Dedifferentiated amniotic fluid mesenchymal stem cell (primary cell): ENCODE measurements at regions not wholly inside any gene's neighbourhood (a gene's known extent, or its start where the extent isn't known, plus 50 kb on each side); places are given as distances from the start of the nearest gene placed in this dataset.
A peak's percentile ranks its signal among the peaks of the same experiment; 100 is the strongest.
"Not testable (repeated sequence)": the region's sequence is repeated elsewhere in the genome, so short reads cannot be mapped to it uniquely, and the experiment has no call there.

Experiments used
- DNase-seq: peaks from one replicate; pipeline ENCODE4 v3.0.0-alpha.2; 2016; ENCODE audit errors: extremely low spot score

DNA sequence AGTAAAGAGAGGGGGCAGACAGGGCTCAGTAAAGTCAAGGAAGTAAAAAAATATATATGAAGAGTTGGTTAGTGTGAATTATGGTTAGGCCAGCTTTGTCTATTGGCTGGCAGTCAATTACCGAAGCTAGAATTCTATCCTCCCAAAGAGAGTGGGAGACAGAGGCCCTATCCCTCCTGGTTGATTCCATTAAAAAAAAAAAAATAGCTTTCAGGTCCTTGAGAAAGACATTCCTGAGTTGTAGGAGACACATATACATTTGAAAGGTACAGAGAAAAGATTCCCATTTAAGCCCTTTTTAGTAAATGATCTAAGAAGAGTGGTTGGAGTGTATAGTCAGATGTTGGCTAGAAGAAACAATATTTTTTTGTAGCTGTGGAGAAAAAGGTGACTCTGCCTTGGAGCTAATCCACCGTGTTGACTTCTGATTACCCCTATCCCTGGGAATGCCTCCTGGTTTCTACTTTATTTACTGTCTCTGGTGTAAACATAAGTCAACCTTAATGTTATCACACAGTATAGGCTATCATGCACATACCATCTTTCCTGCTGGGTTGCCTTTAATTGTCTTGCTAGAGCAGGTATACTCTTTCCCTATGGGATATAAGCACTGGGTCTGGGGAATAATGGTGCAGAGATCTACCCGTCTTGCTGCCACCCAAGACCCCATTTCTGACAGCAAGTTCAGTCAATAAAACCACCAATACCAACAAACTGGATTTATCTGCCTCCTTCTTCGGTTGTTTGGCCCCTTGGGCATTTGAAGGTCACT, 859.9 kb upstream of the ATXN7L3B start:
- DNase-seq, result no peak

- DNase-seq, result no peak
Observed at GRCh38 chr12:73678335-73678734, 859.3 kb upstream of the ATXN7L3B start.

DNA sequence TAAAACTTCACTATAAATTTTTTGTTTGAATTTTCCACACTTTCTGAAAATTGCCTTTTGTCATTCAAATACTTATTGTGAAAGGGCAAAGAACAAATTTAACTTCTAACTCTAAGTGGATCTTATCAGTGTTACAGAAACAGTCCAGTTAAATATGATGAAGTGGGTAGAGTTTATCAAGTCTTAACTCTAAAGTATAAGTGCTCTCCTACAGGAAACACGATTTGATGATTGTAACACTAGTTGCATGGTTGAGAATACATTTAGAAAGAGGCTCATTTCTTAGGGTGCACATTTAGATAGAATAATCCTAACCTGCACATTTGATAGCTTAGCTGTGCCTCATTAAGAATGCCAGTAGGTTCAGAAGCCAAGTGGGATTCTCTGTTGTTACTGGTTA, 838.3 kb upstream of the ATXN7L3B start:
- no peak for DNase-seq

- no peak for DNase-seq
Observed at GRCh38 chr12:73714655-73715054, 823.0 kb upstream of the ATXN7L3B start.

DNA sequence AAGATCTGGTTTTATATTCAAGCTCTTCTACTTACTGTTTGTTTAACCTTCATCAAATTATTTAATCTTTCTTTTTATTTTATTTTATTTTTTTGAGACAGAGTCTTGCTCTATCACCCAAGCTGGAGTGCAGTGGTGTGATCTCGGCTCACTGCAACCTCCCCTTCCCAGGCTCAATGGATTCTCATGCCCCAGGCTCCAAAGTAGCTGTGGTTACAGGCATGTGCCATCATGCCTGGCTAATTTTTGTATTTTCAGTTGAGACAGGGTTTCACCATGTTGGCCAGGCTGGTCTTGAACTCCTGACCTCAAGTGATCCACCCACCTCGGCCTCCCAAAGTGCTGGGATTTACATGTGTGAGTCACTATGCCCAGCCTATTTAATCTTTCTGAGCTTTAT, 821.5 kb upstream of the ATXN7L3B start:
- DNase-seq, result not testable (repeated sequence)

- no peak for DNase-seq
Observed at GRCh38 chr12:73719223-73719622, 818.4 kb upstream of the ATXN7L3B start.

GRCh38 chr12:73726881-73727280, 810.8 kb upstream of the ATXN7L3B start:
- no peak for DNase-seq

- no peak for DNase-seq
Observed at GRCh38 chr12:73731658-73732057, 806.0 kb upstream of the ATXN7L3B start.

DNA sequence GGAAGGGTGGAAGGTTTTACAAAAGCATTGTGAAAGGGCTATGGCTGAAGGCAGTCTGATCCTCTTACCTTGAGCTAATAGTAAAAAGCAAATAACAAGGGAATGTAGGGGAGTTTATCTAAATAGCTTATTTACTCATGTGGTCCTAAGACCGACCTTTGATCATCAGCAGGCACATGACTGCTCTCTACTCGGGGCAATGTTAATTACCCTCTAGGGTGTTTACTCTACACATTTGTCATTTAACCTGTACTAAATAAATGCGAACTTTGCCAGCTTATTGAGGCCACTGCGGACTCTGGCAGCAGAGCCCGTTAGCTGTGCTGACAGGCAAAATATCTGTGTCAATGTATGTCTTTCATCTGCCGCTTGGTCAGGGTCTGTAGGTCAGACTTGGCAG, 768.3 kb upstream of the ATXN7L3B start:
- no peak for DNase-seq

DNA sequence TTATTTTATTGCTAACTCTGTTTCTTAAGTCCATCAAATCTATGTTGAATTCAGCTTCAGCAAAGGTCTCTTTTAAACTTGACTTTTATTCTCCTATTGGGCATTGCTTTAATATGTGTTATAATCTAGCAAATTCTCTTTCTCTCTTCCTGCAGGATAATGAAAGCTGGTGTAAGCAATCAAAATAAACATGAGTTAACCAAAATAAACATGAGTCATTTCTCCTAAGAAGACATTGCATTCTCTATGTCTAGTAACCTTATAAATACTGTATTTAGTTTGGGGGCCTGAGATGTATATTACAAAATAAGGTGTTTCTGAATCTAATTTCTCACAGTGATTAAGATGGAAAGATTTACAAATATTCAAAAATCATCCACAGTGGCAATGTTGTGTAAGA, 739.1 kb upstream of the ATXN7L3B start:
- no peak for DNase-seq

GRCh38 chr12:73815072-73815645, 722.5 kb upstream of the ATXN7L3B start:
- no peak for DNase-seq

DNA sequence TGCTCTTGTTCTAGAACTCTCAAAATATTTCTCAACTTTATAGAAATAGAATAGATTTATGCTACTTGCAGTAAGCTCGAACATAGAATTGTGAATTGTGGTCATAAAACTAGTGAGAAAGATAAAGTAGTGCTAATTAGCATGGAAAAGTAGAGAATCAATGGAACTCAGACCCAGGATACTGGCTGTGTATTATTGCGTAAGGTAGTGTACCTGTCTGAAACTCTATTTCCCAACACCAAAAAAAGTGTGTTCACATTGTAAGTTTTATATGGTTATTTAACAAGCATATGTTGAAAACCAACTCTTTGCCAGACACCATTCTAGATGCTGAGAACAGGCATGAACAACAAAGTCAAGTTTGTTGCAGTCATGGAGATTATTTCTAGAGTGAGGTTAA, 720.5 kb upstream of the ATXN7L3B start:
- no peak for DNase-seq

DNA sequence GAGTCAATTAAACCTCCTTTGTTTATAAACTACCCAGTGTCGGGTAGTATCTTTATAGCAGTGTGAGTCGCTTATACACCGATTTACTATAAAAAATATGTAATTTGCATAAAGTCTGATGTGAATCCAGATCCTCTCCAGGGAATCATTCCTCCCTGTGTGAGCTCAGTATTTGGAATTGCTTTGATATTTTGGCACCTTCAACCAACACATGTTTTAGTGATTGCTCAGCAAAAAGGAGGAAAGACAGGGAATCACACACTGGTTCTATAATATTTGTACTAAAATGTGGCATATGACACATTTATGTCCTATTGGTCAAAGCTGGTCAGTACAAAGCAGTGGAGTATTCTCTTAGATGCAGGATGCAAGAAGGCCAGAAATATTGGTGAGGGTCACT, 703.9 kb upstream of the ATXN7L3B start:
- no peak for DNase-seq

DNA sequence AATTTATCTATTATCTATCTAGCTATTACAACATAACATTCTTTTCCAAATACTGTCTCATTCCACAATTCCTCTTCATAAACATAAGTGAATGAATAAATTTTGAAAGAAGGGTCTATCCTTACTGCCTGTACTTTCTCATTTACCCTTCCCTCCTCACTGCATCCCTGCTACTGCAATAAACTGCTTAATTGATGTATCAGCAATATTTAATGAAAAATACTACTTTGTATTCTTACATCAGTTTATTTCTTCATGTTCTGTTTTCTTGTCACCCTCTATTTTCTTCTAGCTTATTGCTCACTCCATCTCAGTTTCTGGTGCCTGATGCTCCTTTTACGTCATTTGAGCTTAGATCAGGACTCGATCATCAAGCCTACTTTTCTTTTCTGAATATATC, 695.7 kb upstream of the ATXN7L3B start:
- no peak for DNase-seq

DNA sequence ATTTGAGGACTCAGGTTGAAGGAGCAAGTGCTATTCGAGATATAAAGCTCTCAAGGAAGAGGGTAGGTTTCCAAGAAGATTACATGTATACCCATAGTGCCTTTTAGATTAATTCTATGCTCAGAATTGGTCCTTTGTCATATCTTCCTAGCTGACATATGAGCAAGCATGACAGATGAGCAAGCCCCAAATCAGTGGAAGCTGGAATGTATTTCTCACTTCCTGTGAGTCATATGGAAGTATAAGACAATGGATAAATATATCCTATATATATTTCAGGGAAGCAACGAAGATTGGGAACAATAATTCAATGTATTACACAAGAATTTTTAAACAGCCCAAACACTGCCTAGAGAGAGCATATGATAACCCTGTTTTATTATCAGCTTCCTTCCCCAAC, 674.1 kb upstream of the ATXN7L3B start:
- no peak for DNase-seq

DNA sequence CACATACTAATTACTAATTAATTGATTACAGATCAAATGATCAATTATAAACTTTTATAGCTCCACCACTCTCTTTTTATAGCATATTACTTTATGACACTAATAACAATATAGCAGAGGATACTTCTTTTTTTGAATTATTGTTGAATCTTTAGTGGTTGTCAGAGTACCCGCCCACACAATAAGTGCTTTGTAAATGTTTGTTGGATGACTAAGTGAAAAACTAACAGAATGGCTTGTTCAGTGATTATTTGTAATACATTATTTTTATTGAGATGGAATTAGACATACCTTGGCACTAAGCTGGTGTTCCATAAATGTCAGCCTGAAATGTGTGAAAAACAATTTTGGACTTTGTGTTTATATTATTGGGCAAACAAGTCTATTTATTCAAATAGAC, 670.5 kb upstream of the ATXN7L3B start:
- DNase-seq, result no peak

DNA sequence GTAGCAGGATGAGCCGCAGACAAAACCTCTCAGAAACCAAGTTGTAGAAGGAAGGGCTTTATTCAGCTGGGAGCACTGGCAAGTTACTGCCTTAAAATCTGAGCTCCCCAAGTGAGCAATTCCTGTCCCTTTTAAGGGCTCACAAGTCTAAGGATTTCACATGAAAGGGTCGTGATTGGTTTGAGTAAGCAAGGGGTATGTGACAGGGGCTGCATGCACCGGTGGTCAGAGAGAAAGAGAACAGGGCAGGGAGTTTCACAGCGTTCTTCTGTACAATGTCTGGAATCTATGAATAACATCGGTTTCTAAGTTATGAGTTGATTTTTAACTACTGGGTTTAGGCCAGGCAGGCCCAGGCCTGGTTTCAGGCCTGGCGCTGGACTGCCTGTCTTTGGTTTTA, 660.3 kb upstream of the ATXN7L3B start:
- not testable (repeated sequence) for DNase-seq

DNA sequence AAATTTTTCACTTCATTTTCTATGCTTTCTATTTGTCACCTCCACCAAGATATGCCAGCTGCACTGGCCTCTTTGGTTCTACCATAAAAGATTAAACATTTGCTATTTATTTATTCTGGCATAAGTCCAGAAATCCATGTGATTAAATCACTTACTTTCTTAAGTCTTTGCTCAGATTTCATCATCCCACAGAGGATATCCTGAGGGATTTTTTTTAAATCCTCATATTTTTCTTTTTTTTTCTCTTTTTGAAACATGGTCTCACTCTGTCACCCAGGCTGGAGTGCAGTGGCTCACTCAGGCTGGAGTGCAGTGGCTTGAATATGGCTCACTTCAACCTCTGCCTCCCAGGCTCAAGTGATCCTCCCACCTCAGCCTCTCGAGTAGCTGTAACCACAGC, 645.4 kb upstream of the ATXN7L3B start:
- DNase-seq, result peak; percentile 40

GRCh38 chr12:73898645-73899044, 639.0 kb upstream of the ATXN7L3B start:
- DNase-seq, result no peak

GRCh38 chr12:73902260-73902659, 635.4 kb upstream of the ATXN7L3B start:
- no peak for DNase-seq

GRCh38 chr12:73906757-73907156, 630.9 kb upstream of the ATXN7L3B start:
- DNase-seq, result no peak

GRCh38 chr12:73935817-73936216, 601.8 kb upstream of the ATXN7L3B start:
- DNase-seq, result peak; percentile 15

DNA sequence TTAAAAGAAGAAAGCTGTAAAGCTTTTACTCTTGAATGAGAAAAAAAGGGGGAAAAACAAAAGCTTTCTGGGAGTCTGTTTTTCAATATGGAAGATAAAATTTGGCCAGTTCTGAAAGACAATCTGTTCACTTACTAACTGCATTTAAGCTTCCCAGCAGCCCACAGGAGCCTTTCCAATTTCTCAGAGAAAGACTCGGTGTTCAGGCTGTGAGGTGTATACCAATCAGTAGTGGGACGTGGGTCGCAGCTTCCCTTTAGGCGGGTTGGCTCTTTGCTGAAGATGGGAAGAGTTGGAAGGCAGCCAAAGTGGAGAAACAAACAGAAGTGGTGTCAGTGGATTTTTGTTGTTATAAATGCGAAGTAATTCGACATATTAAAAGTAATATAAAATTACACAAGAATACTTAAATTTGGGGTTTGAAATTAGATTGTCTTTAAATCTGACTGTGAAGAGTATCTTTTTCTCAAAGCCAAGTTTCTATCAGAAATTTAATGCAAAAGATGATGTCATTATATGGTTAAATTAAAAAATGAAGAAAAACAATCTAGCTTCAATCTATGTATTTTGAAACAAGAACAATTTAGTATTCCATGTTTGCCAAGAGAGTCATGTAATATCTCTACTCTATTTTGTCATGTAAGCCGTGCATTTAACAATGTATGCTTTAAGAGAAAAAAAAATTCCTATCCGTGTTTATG, 590.2 kb upstream of the ATXN7L3B start:
- no peak for DNase-seq
